Fibroblast of lung (primary cell): ENCODE measurements at regions not wholly inside any gene's neighbourhood (a gene's known extent, or its start where the extent isn't known, plus 50 kb on each side); places are given as distances from the start of the nearest gene placed in this dataset.

Experiments
- CTCF ChIP-seq, 2 donors: IDR thresholded peaks in 1 of 2; conservative IDR thresholded peaks in 1 of 2; 1 replicate in 1 of 2; 2 replicates in 1 of 2; pipeline ENCODE4 v1.5.1; 2011 to 2012; ENCODE audit warnings: low read length in 2 of 2, control low read depth in 1 of 2, inconsistent platforms in 1 of 2, low read depth in 1 of 2, mild to moderate bottlenecking in 1 of 2
- EZH2 ChIP-seq: IDR thresholded peaks from 2 replicates; pipeline ENCODE4 v1.5.1; 2012; ENCODE audit warnings: low read length, control low read depth, mild to moderate bottlenecking; ENCODE audit errors: missing control alignments

GRCh38 chr1:4075436-4076225, 175.6 kb upstream of the C1orf174 start:
- TF ChIP-seq CTCF (conservative IDR thresholded peaks at IDR 0.05 in 1 of 2, IDR thresholded peaks at IDR 0.05 in 1 of 2; ENCODE audit: low read depth in 1 of 2, low read length in 2 of 2) (no peak), EZH2 (no peak)
